NAMALWA (cell line): ENCODE measurements at regions not wholly inside any gene's neighbourhood (a gene's known extent, or its start where the extent isn't known, plus 50 kb on each side); places are given as distances from the start of the nearest gene placed in this dataset.
"Not testable (repeated sequence)": the region's sequence is repeated elsewhere in the genome, so short reads cannot be mapped to it uniquely, and the experiment has no call there.

Source experiments
- DNase-seq: peaks from one replicate; pipeline ENCODE4 v3.0.0-alpha.2; 2015; ENCODE audit warnings: low spot score

DNA sequence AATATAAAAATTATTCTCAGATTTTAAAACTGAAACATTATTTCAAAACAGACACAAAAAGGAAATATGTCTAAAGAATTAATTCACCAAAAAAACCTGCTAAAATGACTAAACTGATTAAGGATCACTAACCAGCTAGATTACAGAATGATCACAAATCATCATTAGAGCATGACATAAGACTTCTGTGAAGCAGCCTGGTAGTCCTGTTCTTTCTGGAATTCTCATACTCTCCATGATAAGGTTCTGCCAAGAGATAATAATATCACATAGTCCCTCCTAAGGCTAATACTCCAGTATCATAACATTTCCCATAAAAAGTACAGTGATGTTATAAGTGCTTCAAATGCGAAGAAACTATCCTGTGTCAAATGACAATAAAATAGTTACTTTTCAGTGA is 1814.9 kb downstream of the SLITRK5 start:
- DNase-seq: no peak

DNA sequence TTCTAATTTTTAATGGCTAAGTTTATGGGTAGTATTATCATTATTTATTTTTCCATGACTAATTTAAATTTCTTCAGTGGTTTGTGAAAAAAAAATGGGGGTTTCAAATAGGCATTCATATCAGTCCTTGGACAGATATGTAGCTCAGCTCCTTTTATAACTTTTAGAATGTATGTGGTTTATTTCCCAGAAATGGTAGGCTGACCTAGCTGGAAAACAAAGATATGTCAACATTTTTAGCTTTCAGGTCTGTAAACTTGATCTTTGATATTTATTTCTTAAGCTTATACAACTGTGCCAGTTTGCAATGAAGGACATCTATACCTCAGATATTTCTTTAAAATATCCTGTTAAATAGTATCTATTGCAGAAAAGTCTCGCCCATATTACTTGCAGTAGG is 1815.5 kb downstream of the SLITRK5 start:
- no peak for DNase-seq

DNA sequence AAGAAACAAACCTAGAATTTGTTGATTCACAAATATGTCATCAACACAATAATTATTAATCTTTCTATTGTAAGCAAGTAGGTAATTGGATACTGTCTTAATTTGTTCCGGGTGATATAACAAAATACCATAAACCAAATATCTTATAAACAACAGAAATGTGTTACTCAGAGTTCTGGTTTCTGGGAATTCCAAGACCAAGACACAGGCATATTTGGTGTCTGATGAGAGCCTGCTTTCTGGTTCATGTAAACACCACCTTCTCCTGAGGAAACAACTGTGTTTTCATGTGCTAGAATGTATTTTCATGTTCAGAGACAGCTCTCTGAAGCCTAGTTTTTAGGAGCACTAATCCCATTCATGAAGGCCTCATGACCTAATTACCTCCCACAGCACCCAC is 1819.5 kb downstream of the SLITRK5 start:
- no peak for DNase-seq

DNA sequence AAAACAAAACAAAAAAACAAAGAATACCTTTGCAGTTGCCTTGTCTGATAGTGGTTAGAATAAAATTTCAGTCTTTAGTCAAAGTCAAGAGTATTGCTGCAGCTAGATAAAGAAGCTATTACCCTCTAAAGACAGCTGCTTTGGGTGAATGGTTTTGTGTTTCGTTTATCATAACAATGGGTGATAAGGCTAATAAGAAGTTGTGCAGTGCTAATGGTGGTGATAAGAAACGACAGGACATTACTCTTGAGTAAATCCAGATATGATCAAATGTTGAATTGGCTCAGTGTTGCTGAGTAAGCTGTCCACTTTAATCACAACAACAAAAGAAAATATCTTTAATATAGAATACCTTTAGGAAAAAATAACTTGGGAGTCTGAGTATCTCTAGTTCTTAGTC is 1825.3 kb downstream of the SLITRK5 start:
- DNase-seq: no peak

DNA sequence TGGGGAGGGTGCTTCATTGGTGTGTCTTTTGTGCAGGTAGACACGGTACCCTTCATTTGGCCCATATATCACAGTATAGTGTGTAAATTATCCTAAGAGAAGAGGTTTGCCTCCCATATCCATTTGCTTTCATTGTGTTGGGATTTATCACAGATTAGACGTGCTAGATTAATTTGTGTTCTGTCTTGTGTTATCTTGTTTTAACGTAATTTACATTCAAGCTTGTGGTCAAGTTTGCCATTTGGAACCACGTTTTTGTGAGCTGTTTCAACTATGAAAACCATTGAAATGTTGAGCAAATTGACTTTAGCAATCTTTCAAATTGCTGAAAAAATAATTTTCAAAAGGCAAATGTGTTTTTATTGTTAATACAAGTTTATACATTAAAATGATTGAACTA is 1826.5 kb downstream of the SLITRK5 start:
- DNase-seq: no peak

DNA sequence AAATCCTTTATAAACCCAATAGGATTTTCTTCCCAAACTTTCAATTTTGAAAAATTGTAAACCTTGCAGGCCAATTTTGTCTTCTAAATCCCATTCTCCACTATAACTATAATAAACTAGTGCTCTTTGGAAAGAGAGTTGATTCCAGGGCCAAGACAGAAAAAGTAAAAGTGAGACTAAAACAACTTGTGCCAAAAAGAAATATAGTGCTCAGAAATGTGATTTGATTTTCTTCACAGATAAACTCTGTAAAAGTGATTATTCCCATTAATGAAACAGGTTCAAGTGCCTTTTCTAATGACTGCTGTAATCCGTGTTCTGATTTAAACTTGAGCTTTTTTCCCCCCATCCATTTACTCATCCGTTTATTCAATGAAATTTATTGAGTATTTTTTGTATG is 1831.1 kb downstream of the SLITRK5 start:
- no peak for DNase-seq

DNA sequence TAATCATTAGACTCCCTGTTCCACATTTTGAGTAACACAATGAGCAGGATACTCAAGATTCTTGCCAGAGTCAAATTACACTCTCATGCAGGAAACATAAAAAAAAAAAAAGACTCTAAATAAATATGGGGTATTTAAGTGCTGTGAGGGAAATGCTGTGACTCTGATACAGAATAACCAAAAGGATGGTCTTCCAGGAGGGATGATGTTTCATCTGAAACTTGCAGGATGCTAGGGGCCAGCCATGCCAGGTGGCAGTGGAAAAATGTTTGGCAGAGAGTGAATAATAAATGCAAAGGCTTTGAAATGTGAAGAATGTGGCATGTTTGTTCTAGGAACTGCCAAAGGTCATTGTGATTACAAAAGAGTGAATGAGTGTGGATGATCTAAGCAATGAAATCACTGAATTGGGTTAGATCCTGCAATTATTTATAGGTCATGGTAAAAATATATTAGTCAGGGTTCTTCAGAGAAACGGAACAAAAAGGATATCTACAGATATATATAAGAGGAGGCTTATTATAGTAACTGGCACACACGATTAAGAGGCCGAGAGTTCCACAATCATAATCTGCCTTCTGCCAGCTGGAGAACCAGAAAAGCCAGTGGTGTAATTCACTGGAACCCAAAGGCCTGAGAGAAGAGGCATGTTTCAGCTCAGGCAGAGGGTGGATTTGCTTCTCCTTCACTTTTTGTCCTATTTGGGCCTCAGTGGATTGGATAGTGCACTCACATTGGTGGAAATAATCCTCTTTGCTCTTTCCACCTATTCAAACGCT is 1832.8 kb upstream of the MIR17HG start:
- DNase-seq: no peak

DNA sequence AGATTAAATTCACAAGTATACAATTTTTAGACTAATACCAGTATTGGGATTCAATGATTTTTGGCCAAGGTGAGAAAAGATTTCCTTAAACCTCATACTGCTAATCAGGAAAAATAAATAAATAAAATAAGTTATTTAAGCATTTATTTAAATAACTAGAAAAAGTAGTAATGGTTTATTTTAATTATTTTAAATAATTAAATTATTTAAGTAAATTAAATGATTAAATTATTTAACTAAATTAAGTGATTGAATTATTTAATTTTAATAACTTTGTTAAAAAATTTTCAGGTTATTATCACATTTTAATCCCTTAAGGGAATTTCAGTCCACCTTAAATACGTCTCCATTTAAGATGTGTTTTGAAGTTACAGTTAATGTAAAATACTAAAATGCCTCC is 1831.5 kb upstream of the MIR17HG start:
- DNase-seq: no peak

DNA sequence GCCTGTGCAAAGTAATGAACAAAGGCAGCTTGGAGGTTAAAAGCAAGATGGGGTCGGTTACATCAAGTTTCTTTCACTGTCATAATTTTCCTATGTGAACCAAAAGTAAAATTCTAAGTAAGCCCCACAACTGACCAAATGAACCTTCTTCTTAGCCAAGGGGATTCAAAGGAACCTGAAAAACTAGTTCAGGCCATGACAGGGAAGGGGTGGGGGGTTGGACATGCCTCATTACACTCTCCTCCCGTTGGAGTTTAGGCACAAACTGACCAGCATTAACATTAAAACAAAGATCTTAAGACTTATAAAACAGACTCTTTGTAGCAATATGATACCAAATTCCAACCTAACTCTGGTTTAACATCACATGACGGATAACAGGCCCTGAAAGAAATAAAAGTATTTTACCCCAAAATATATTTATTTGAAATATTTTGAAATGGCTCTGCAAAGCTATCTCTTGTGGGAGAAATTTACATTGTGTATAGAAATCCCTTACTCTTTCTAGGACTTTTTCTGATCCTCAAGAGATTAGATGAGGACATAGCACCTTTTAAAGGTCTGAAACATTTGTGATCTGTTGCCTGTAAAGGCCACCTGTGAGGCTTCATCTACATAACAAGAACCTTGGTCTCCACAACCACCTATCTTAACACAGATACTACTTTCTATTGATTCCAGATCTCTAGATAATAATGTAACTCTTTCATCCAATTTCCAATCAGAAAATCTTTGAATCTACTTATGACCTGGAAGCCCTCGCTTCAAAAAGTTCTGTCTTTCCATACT is 1829.0 kb upstream of the MIR17HG start:
- no peak for DNase-seq

DNA sequence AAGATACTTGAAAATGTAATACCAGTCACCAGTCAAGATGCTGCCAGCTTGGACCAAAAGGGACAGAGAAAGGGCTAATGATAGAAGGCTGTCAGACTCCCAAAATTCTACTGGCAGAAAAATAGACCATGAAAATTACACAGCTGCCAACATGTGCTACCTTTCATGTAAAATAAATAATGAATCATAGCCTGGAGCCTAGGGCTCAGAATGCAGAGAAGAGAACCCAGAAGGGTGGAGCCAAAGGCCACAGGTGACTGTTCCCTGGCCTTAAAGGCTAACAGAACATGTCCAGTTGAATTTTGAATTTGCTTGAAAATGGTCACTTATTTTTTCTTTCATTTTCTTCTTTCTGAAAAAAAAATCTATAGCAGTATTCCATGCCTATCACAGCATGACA is 1827.0 kb upstream of the MIR17HG start:
- DNase-seq: no peak

DNA sequence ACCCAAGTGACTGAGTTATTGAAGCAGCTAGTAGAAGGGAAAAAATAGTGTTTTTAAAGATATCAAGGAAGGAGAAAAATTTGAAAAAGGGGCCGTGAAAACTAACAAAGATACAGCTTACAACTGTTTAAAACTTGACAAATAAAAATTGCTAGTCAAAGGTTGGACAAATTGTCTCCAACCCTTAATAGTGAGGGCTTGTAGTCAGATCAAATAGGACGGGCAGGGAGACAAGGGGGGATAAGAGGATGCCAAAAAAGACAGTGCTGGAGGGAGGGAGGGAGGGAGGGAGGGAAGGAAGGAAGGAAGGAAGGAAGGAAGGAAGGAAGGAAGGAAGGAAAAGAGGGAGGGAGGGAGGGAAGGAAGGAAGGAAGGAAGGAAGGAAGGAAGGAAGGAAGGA is 1825.8 kb upstream of the MIR17HG start:
- DNase-seq: not testable (repeated sequence)

DNA sequence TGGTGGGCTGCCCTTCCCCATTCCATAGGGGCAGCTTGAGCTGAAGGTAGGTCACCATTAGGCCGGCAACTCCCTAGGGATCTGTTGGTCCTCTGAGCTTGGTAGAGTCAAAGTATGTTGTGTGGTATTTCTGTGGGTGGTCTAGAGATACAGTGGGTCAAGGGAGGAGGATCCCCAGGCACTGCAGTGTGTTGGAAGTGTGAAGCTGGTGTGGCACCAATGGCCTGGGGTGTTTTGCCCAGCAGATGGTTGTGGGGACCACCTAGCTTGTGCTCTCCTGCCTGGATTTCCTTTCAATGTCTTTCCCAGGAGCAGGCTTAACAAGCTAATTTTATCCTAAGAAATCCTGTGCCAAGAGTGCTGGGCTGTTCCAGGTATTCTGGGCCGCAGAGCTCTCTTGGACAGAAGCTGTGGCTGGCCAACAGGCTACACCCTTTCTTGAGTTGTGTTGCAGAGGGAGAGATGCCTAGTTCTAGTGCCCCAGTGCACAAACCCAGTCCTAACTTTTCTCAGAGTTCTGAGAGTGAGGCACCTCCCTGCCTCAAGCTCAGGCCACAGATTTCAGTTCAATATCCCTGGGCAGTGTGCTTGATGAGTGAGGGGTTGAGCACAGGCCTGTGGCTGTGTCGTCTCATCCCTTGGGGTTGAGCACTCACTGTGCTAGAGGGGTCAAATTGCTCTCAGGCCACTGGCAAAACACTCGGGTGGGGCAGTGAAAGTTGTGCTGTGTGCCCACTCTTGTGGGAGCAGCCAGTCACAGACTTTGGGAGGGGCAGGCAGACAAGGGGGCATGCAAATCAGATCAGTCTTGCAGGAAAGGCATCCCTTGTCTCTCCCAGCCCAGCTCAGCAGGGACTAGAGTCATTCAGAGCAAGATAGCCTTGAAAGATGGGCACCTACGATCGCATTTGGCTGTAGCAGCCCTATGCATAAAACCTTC is 1806.1 kb upstream of the MIR17HG start:
- DNase-seq: no peak

DNA sequence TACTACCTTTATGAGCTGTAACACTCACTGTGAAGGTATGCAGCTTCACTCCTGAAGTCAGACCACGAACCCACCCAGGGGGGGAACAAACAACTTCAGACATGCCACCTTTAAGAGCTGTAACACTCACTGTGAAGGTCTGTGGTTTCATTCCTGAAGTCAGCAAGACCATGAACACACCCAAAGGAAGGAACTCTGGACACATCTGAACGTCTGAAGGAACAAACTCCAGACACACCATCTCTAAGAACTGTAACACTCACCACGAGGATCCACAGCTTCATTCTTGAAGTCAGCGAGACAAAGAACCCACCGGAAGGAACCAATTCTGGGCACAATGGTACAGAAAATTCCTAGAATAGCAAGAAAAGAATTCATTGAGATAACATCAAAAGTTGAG is 1796.5 kb upstream of the MIR17HG start:
- DNase-seq: no peak

DNA sequence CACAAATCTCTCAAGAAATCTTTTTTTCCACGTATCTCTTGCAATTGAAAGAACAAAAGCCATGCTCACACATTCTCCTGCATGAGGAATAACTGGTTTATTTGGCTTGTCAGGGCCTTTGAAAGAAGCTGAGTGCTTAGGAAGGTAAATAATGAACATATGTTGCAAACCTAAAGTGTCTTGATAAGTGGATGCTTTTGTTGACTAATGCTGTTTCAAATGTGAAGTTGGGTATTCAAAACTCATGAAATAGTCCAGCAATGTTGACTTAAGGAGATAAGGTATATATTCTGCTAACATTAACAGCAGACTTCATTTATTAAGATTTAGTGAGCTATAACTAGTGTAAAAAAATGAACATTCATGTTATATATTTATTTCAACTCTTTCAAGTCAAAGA is 1792.7 kb upstream of the MIR17HG start:
- no peak for DNase-seq

DNA sequence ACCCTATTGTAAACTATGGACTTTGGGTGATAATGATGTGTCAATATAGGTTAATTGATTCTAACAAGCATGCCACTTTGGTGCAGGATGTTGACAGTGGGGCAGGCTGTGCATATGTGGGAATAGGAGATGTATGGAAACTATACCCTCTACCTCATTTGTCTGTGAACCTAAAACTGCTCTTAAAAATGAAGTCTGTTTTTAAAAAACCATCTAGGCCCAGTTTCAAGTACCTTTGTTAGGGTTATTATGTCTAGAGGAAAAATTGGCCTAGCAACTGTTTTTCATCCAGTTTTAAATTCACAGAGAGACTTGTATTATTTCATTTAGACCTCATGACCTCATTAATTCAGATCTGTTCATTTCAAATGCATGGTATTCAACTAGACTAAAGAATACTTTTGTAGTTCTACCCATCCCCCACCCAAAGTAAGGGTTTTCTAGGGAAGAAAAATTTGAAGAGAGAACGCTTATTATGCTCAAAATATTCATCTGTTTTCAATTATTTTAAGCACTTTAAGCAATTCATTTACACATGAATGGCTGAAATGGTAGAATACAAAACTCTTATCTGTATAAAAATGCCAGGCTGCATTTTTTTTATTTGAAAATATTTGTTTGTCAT is 1781.9 kb upstream of the MIR17HG start:
- DNase-seq: no peak

DNA sequence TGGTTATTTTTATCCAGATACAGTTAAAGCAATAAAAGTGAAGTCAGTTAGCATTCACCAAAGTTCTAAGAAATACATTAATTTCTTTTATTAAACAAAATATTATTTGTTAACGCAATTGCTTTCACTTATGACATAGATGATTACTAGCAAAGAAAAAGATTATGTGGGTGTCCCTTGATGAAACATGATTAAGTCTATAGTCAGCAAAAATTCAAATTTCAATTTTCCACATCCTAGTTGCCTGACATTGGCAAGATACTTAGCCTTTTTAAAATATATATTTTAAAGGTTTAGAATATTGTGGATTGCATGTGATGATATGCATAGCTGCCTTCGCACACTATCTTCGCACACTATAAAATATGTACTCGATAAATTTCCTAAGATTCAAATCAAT is 1780.5 kb upstream of the MIR17HG start:
- DNase-seq: no peak

DNA sequence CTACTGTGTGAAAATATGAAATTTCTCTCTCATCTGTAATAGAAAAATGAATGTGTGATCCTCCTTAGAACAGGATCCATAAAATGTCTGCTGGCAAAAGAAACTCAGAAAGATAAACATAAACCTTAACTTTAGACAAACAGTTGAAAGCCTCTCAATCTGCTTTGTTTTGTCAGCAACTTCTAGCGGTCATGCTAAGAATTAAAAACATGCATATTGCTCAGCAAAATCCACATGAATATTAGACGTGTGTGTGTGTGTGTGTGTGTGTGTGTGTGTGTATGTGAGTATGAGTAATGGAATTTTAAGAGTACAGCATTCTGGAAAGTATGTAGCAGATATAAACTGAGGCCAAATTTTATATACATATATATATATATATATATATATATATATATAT is 1779.2 kb upstream of the MIR17HG start:
- no peak for DNase-seq

DNA sequence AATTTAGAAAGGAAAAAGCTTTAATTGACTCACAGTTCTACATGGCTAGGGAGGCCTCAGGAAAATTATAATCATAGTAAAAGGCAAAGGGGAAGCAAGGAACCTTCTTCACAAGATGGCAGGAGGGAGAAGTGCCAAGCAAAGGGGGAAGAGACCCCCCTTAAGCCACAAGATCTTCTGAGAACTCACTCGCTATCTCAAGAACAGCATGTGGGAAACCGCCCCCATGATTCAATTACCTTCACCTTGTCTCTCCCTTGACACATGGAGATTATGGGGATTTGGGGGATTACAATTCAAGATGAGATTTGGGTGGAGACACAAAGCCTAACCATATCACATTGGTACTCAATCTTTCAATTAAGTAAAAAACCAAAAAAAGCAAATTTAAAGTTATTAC is 1778.7 kb upstream of the MIR17HG start:
- DNase-seq: no peak

DNA sequence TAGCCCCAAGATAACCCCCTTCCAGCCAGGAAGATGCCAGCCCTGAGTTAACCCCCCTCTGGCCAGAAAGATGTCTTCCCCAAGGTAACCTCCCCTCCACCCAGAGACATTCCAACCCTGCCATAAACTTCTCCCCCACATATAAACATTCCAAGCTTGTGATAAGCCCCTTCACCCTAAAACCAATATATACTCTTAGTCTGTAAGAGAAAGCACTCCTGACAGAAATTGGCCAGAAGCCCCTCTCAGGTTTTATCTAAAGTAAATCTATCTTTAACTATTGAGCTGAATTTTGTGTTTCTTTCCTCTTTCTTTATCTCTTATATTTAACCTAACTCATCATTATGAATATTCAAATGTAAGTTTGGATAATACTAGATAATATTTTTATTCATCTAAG is 1775.8 kb upstream of the MIR17HG start:
- DNase-seq: no peak

DNA sequence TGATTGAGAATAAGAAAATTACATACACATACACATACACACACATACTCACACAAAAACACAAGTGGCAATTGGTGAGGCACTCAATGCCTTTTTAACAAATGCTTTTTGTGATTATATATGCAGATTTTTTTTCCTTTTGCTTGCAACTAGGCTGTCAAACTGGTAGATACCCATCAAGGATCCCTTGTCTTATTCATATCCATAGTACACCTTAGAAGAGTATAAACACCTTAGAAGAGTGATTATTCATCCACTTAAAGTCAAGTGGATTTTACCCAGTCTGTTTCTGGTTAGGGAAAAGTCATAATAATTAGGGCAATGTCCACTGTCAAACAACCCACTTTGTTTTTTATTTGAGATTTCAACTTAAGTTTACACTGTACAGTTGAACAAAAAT is 1773.4 kb upstream of the MIR17HG start:
- no peak for DNase-seq

DNA sequence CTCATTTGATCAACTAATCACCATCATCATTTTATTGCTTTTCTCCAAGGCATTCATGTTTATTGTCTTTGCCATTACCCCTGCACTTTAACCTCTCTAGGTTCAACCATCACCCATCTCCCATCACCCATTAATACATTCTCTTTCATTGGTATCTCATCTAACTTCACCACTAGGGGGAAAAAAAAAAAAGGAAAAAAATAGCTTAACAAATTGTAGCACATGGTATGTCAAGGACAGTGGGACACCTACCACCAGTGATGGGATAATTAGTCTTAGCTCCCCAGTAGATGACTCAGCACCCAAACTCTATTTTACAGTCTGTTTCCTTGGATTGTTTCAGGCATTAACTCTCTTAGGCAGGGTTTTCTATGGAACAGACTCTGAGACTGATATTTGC is 1770.2 kb upstream of the MIR17HG start:
- DNase-seq: peak; percentile 45

DNA sequence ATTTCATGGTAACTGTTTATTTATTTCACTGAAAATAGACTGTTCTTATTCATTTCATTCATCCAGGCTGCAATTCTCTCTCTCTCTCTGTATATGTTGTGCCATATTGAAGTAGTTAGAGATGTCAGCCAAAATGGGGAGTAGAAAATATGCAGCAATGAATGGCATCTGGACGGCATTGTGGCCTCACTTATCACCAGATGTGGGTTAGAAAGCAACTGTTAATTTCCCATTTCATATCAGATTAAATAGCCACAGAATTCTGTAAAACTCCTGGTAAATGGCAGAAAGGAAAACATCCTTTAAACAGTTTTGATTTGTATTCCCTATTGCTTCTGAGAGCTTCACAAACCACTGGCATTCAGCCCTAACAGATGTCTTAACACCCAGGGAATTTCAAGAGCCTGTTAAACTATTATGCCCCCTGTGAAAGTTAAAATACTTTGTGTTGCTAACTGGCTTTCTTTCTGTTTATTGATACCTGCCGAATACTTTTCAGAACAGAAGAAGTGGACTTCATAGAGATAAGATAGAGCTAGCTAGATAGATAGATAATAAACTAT is 1763.3 kb upstream of the MIR17HG start:
- no peak for DNase-seq
